Activated CD4-positive, alpha-beta memory T cell treated with anti-CD3 and anti-CD28 coated beads, Interleukin-2, amount 10 ng/mL, durations not matched to agents 7 days and 5 days (primary cell): ENCODE measurements at regions not wholly inside any gene's neighbourhood (a gene's known extent, or its start where the extent isn't known, plus 50 kb on each side); places are given as distances from the start of the nearest gene placed in this dataset.

Source experiments
- CTCF ChIA-PET: fragments of 350-600 bp; sonication (Branson Sonifier 250); formaldehyde crosslinking; loops from one replicate; lab custom pipeline; 2021; ENCODE audit warnings: antibody characterized with exemption, inconsistent platforms; lab: Charles Lee
- POLR2A ChIA-PET: fragments of 350-600 bp; sonication (Branson Sonifier 250); formaldehyde crosslinking; loops from one replicate; lab custom pipeline; 2021; ENCODE audit warnings: antibody characterized with exemption; lab: Charles Lee
- DNase-seq: peaks from one replicate; pipeline ENCODE4 v3.0.0-alpha.2; 2020
- H3K27ac Mint-ChIP-seq: one replicate; pipeline ENCODE4 v1.8.0; 2021; ENCODE audit warnings: mild to moderate bottlenecking, mixed read lengths
- H3K27me3 Mint-ChIP-seq: one replicate; pipeline ENCODE4 v1.8.0; 2021; ENCODE audit warnings: mixed read lengths
- H3K36me3 Mint-ChIP-seq: one replicate; pipeline ENCODE4 v1.8.0; 2021; ENCODE audit warnings: low read depth, mixed read lengths
- H3K4me1 Mint-ChIP-seq: one replicate; pipeline ENCODE4 v1.8.0; 2021; ENCODE audit warnings: mixed read lengths
- H3K4me3 Mint-ChIP-seq: one replicate; pipeline ENCODE4 v1.8.0; 2021; ENCODE audit warnings: mild to moderate bottlenecking, mixed read lengths
- H3K9me3 Mint-ChIP-seq: one replicate; pipeline ENCODE4 v1.8.0; 2021; ENCODE audit warnings: mixed read lengths

- no peak for DNase-seq
- H3K36me3 Mint-ChIP-seq = no peaks in the 10 kb centered on the region
- CTCF ChIA-PET = no interaction called here
- H3K4me3 Mint-ChIP-seq = no peak overlapping the region
- H3K4me1 Mint-ChIP-seq = peaks cover 7% of the 10 kb centered on the region
- H3K27me3 Mint-ChIP-seq = peaks cover 25% of the 10 kb centered on the region
- no peaks in the 10 kb centered on the region for H3K9me3 Mint-ChIP-seq
- POLR2A ChIA-PET = interaction anchor here (0.6 kb wide), 1 partner anchor 22 kb away, joined by 3 read pairs; no protein-coding TSS in a partner anchor
- no peak overlapping the region for H3K27ac Mint-ChIP-seq
Measured at GRCh38 chr15:62881056-62881455, 161.5 kb upstream of the TPM1 start.

- ChIA-PET CTCF (no interaction called here), POLR2A (no interaction called here)
- Mint-ChIP-seq H3K9me3 (no peaks in the 10 kb centered on the region), H3K27ac (no peak overlapping the region), H3K27me3 (peaks cover 31% of the 10 kb centered on the region), H3K36me3 (no peaks in the 10 kb centered on the region), H3K4me3 (no peak overlapping the region), H3K4me1 (peaks cover 7% of the 10 kb centered on the region)
- DNase-seq = no peak
Measured at GRCh38 chr15:62883938-62884479, 158.5 kb upstream of the TPM1 start.

GRCh38 chr15:62886431-62887071, 156.0 kb upstream of the TPM1 start:
- H3K36me3 Mint-ChIP-seq = no peaks in the 10 kb centered on the region
- no peaks in the 10 kb centered on the region for H3K4me1 Mint-ChIP-seq
- no peaks in the 10 kb centered on the region for H3K9me3 Mint-ChIP-seq
- no peak overlapping the region for H3K4me3 Mint-ChIP-seq
- H3K27ac Mint-ChIP-seq = no peak overlapping the region
- POLR2A ChIA-PET = no interaction called here
- DNase-seq = no peak
- CTCF ChIA-PET = no interaction called here
- H3K27me3 Mint-ChIP-seq = peaks cover 25% of the 10 kb centered on the region

GRCh38 chr15:62887113-62887570, 155.4 kb upstream of the TPM1 start:
- no peaks in the 10 kb centered on the region for H3K4me1 Mint-ChIP-seq
- ChIA-PET CTCF (no interaction called here), POLR2A (no interaction called here)
- H3K36me3 Mint-ChIP-seq = no peaks in the 10 kb centered on the region
- no peaks in the 10 kb centered on the region for H3K9me3 Mint-ChIP-seq
- no peak overlapping the region for H3K4me3 Mint-ChIP-seq
- H3K27ac Mint-ChIP-seq = no peak overlapping the region
- DNase-seq = no peak
- H3K27me3 Mint-ChIP-seq = peaks cover 27% of the 10 kb centered on the region

DNA sequence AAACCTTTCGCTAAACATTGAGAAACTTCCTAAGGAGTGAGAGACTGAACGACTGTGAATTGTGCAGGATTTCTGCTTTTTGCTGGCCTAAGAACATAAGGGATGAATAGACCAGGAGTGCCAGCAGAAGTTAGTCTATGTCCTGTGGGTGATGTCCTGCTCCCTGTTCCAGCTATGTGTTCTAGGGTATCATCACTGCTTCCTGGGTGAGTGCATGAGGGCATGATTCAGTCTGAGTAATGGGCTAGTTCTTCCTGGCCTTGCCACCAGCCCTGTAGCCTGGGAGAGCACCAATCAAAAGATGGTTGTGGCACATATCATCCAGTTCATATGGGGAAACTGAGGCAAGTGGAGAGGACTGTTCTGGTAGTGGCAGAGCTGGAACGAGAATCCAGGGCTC, 153.9 kb upstream of the TPM1 start:
- ChIA-PET CTCF (no interaction called here), POLR2A (no interaction called here)
- no peaks in the 10 kb centered on the region for H3K4me1 Mint-ChIP-seq
- H3K27ac Mint-ChIP-seq = no peak overlapping the region
- H3K4me3 Mint-ChIP-seq = no peak overlapping the region
- no peak for DNase-seq
- no peaks in the 10 kb centered on the region for H3K9me3 Mint-ChIP-seq
- H3K36me3 Mint-ChIP-seq = no peaks in the 10 kb centered on the region
- H3K27me3 Mint-ChIP-seq = peaks cover 18% of the 10 kb centered on the region

DNA sequence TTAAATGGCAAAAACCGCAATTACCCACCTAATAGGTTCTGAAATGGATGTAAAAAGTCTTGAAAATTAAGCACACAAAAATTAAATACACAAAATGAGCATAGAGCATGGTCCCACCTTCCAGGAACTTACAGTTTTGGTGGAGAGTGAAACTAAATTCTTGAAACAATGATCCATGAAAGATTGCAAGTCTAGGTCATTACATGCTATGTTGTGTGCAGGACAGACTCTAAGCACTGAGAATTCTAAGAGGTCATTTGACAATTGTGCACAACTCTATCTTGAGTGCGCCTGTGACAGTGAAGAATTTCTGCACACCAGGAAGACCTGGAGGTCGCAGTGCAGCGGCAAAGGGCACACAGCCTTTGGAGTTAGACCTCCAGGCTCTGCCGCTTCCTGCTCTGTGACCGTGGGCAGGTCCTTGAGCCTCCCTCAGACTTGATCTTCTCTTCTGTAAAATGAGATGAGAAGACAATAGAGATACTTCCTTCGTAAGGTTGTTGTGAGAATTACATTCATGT, 153.3 kb upstream of the TPM1 start:
- Mint-ChIP-seq H3K4me1 (no peaks in the 10 kb centered on the region), H3K9me3 (no peaks in the 10 kb centered on the region), H3K27me3 (peaks cover 19% of the 10 kb centered on the region), H3K36me3 (no peaks in the 10 kb centered on the region), H3K27ac (no peak overlapping the region), H3K4me3 (no peak overlapping the region)
- POLR2A ChIA-PET = no interaction called here
- no peak for DNase-seq
- CTCF ChIA-PET = no interaction called here

DNA sequence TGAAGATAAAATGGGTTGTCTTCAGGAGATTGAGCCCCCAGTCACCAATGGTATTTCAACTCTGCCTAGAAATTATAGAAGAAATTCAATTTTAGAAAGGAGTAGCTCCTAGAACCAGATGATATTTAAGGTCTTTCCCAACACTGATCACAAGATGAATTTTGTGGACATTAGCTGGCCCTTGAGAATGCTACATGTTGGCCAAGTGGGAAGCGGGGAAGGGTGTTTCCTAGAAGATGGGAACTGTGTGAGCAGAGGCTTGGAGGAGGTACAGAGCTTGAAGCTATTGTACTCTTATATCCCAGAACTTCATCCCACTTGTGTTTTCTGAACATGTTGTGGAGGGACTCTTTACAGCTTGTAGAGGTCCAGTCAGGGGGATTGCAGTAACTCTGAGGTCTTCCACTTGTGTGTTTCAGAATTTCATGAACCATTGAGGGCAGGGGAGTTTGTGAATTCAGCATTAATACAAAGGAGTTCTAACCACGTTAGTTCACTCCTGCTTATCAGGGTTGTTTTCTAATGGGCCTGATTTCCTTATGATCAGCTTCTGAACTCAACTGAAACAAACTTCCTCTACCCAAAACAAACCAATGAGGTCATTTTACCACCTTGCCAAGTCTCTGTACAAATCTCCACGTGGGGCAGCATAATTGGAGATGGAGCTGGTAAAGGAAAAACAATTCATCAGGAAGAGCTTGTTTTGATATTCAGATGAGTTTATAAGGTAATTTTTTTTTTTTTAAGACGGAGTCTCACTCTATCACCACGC, 152.6 kb upstream of the TPM1 start:
- H3K4me3 Mint-ChIP-seq = no peak overlapping the region
- POLR2A ChIA-PET = no interaction called here
- H3K27ac Mint-ChIP-seq = no peak overlapping the region
- no peak for DNase-seq
- peaks cover 17% of the 10 kb centered on the region for H3K27me3 Mint-ChIP-seq
- no peaks in the 10 kb centered on the region for H3K36me3 Mint-ChIP-seq
- CTCF ChIA-PET = no interaction called here
- H3K9me3 Mint-ChIP-seq = no peaks in the 10 kb centered on the region
- no peaks in the 10 kb centered on the region for H3K4me1 Mint-ChIP-seq

GRCh38 chr15:62894322-62895085, 148.0 kb upstream of the TPM1 start:
- Mint-ChIP-seq H3K4me3 (no peak overlapping the region), H3K4me1 (no peaks in the 10 kb centered on the region), H3K9me3 (no peaks in the 10 kb centered on the region), H3K27ac (no peak overlapping the region), H3K27me3 (peaks cover 9% of the 10 kb centered on the region), H3K36me3 (no peaks in the 10 kb centered on the region)
- CTCF ChIA-PET = no interaction called here
- POLR2A ChIA-PET = no interaction called here
- DNase-seq = no peak

GRCh38 chr15:62895139-62895866, 147.2 kb upstream of the TPM1 start:
- Mint-ChIP-seq H3K4me1 (no peaks in the 10 kb centered on the region), H3K27ac (no peak overlapping the region), H3K27me3 (peaks cover 3% of the 10 kb centered on the region), H3K4me3 (no peak overlapping the region), H3K36me3 (no peaks in the 10 kb centered on the region), H3K9me3 (no peaks in the 10 kb centered on the region)
- ChIA-PET CTCF (no interaction called here), POLR2A (no interaction called here)
- no peak for DNase-seq

GRCh38 chr15:62895905-62896316, 146.6 kb upstream of the TPM1 start:
- Mint-ChIP-seq H3K4me1 (no peaks in the 10 kb centered on the region), H3K4me3 (no peak overlapping the region), H3K27ac (no peak overlapping the region), H3K36me3 (no peaks in the 10 kb centered on the region), H3K9me3 (no peaks in the 10 kb centered on the region), H3K27me3 (peaks cover 3% of the 10 kb centered on the region)
- POLR2A ChIA-PET = no interaction called here
- no peak for DNase-seq
- CTCF ChIA-PET = no interaction called here

- ChIA-PET POLR2A (no interaction called here), CTCF (no interaction called here)
- Mint-ChIP-seq H3K27ac (no peak overlapping the region), H3K9me3 (no peaks in the 10 kb centered on the region), H3K4me1 (no peaks in the 10 kb centered on the region), H3K4me3 (no peak overlapping the region), H3K36me3 (no peaks in the 10 kb centered on the region), H3K27me3 (peaks cover 3% of the 10 kb centered on the region)
- no peak for DNase-seq
Measured at GRCh38 chr15:62896380-62896866, 146.1 kb upstream of the TPM1 start.

GRCh38 chr15:62896969-62897486, 145.5 kb upstream of the TPM1 start:
- H3K27ac Mint-ChIP-seq = no peak overlapping the region
- H3K27me3 Mint-ChIP-seq = peaks cover 1% of the 10 kb centered on the region

More at GRCh38 chr15:62896969-62897486, 145.5 kb upstream of the TPM1 start:
- Mint-ChIP-seq H3K36me3 (no peaks in the 10 kb centered on the region), H3K9me3 (no peaks in the 10 kb centered on the region), H3K4me3 (no peak overlapping the region), H3K4me1 (no peaks in the 10 kb centered on the region)
- ChIA-PET POLR2A (no interaction called here), CTCF (no interaction called here)
- DNase-seq = no peak
